ENCODE measurements at regions not wholly inside any gene's neighbourhood (a gene's known extent, or its start where the extent isn't known, plus 50 kb on each side); places are given as distances from the start of the nearest gene placed in this dataset.

DNA sequence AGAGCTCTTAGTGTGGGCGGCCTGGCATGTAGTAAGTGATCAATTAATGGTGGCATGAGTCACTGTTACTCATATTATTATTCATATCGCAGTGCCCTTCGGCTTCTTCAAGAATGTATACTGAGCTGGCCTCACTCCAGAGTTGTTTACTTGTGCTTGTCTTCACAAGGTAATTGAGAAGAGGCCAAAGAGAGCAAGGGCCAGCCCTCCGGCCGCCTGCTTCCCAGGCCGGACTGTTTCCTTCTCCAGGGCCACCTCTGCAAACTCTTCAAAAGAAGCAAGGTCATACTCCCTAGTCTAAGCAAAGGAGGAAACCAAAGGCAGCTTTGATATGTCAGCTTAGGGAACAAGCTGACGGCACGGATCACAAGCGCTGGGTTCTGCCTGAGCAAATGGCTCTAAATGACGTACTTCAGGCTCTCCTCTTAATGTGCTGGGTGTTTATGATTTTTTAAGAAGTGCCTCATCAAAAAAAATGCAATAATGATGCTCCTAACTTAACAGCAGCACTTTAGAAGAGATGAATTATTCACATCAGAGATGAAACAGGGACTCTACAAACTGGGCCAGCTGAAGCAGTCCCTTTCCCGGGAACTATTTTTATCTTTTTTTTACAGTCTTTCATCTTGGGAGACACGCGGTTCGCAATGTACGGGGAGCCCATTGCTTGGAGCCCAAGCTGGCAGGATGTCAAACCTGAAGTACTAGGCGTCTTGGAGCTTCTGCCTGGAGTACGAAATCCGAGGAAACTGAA is 65.6 kb upstream of the DLK1 start:
- Histone ChIP-seq H3K36me3 (ENCODE audit: control insufficient read depth, low read depth, low read length) (no peaks in the 10 kb centered on the region), H3K27ac (ENCODE audit: low read length) (no peak overlapping the region), H3K4me1 (ENCODE audit: control insufficient read depth, low read depth, low read length) (peaks cover 8% of the 10 kb centered on the region), H3K9ac (ENCODE audit: low read length) (no peak overlapping the region), H3K9me3 (ENCODE audit: control insufficient read depth, low read depth, low read length) (no peaks in the 10 kb centered on the region), H3K4me3 (ENCODE audit: low read length) (no peak overlapping the region), H3K27me3 (ENCODE audit: control insufficient read depth, insufficient read depth, low read length) (no peaks in the 10 kb centered on the region)

DNA sequence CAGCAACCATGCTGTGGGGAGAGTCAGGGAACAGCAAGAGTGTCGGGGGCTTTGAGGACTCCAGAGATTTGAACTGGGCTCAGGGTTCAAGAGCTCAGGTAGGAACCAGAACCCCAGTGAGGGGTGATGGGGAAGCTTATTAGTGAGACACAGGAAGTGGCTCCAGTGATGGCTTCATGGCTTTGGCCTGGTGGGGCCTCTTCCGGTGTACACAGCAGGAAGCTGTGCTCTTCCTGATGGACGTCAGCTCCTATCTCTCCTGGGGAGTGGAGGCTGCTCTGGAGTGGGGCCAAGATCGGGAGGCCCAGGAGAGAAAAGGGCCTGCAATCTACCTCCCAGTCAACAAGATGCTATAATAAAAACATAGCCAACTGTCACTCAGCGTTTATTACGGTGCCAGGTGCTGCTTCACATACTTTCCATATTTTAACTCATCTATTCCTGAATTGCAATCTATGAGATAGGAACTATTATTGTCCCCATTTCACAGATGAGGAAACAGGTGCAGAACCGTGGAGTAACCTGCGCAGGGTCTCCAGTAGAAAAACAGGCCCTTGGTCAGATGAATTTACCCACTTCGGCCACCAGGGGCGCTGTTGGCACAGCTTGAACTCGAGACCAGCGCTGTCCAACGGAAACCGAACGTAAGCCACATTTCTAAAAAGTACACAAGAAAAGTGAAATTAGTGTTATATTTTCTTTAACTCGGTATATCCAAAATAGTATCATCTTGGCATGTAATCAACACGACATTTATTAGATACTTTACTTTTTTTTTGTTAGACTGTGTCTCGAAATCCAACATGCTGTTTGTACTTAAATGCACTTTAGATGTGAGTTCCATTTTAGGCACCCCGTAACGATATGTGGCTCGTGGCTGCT is 63.6 kb upstream of the DLK1 start:
- Histone ChIP-seq H3K27me3 (ENCODE audit: control insufficient read depth, insufficient read depth, low read length) (no peaks in the 10 kb centered on the region), H3K4me1 (ENCODE audit: control insufficient read depth, low read depth, low read length) (peaks cover 5% of the 10 kb centered on the region), H3K9me3 (ENCODE audit: control insufficient read depth, low read depth, low read length) (no peaks in the 10 kb centered on the region), H3K9ac (ENCODE audit: low read length) (no peak overlapping the region), H3K4me3 (ENCODE audit: low read length) (no peak overlapping the region), H3K27ac (ENCODE audit: low read length) (no peak overlapping the region), H3K36me3 (ENCODE audit: control insufficient read depth, low read depth, low read length) (no peaks in the 10 kb centered on the region)

DNA sequence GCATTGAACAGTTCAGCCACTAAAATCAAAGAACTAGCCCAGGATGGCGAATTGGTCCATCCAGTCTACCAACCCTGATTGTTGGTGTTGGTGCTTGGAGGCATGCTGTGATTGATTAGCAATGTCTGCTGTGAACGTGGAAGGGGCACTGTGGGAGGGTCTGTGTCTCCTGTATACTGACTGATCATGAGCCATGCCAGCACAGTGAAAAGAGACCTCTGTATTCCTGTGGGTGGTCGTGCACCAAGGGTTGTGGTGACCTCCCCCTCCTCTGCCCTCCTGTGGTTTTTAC is 63.0 kb upstream of the DLK1 start:
- peaks cover 2% of the 10 kb centered on the region for H3K4me1 ChIP-seq (ENCODE audit: control insufficient read depth, low read depth, low read length)
- no peaks in the 10 kb centered on the region for H3K36me3 ChIP-seq (ENCODE audit: control insufficient read depth, low read depth, low read length)
- H3K27me3 ChIP-seq (ENCODE audit: control insufficient read depth, insufficient read depth, low read length), result no peaks in the 10 kb centered on the region
- no peak overlapping the region for H3K4me3 ChIP-seq (ENCODE audit: low read length)
- H3K9me3 ChIP-seq (ENCODE audit: control insufficient read depth, low read depth, low read length), result no peaks in the 10 kb centered on the region
- H3K9ac ChIP-seq (ENCODE audit: low read length), result no peak overlapping the region
- no peak overlapping the region for H3K27ac ChIP-seq (ENCODE audit: low read length)

DNA sequence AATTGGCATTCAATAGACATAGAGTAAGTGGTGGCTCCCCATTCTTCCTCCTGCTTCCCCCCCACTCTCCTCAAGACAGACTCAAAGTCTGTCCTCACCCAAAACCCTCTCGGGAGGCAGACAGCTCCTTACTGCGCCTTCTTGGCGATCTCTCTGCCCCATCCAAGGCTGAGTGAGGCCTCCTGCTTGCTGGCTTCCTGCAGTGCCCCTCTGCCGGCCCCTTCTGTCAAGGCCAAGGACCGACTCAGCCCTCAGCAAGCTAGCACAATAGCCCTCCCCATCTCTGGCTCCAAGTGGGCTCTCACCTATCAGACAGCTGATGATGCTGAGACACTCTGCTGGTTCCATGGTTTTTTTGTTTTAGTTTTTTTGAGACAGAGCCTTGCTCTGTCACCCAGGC is 62.5 kb upstream of the DLK1 start:
- H3K9me3 ChIP-seq (ENCODE audit: control insufficient read depth, low read depth, low read length), result no peaks in the 10 kb centered on the region
- no peak overlapping the region for H3K27ac ChIP-seq (ENCODE audit: low read length)
- no peaks in the 10 kb centered on the region for H3K27me3 ChIP-seq (ENCODE audit: control insufficient read depth, insufficient read depth, low read length)
- no peak overlapping the region for H3K9ac ChIP-seq (ENCODE audit: low read length)
- H3K36me3 ChIP-seq (ENCODE audit: control insufficient read depth, low read depth, low read length), result no peaks in the 10 kb centered on the region
- H3K4me1 ChIP-seq (ENCODE audit: control insufficient read depth, low read depth, low read length), result peaks cover 2% of the 10 kb centered on the region
- no peak overlapping the region for H3K4me3 ChIP-seq (ENCODE audit: low read length)

DNA sequence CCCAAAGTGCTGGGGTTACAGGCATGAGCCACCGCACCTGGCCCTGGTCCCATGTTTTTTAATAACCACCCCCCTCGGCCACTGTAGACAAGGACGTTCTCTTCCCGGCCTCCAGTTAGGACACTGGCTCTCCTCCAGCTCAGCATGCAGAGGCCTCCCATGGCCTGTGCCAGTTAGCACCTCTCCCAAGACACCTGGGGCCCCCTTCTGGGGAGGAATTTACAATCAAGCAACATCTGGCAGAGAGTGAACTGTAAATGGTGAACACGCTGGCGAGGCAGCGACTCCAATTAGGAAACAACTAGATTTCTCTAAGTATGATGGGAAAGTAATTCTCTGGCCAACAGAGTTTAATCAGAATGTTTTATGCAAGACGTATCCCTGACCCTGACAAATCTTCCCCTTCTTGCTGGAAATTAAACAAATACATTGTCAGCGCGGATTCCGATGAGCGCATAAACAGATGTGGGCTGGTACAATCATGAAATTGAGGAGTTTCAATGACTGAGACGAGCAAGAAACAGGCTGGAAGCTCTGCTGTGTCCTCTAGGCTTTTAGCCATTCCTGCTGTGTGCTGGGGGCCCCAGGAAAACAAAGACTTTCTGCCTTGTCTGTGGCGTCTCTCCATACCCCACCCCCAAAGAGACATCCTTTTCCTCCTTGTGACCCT is 61.7 kb upstream of the DLK1 start:
- Histone ChIP-seq H3K9me3 (ENCODE audit: control insufficient read depth, low read depth, low read length) (no peaks in the 10 kb centered on the region), H3K4me1 (ENCODE audit: control insufficient read depth, low read depth, low read length) (peaks cover 2% of the 10 kb centered on the region), H3K27me3 (ENCODE audit: control insufficient read depth, insufficient read depth, low read length) (no peaks in the 10 kb centered on the region), H3K36me3 (ENCODE audit: control insufficient read depth, low read depth, low read length) (no peaks in the 10 kb centered on the region), H3K4me3 (ENCODE audit: low read length) (no peak overlapping the region), H3K9ac (ENCODE audit: low read length) (no peak overlapping the region), H3K27ac (ENCODE audit: low read length) (no peak overlapping the region)

DNA sequence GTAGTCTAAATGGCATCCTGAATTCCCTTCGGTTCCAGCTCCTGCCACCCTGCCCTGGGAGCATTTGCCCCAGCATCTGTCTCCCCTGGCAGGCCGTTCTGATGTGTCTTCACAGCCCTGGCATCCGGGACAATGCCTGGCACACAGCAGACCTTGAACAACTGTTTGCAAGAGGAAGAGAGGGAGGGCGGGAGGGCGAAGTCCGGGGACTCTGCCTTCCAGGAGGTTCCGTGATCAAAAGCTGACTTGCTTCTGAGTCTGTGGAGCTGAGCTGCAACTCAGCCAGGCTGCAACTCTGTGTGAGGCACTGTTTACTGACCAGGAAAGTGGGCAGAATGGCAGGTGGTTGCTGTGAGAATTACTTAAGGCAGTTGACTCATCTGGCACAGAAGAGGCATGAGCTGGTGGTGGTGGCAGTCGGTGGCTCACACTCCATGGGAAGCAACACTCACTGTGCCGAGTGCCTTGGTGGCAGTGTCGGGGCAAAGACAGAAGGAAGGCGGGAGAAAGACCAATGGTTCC is 61.1 kb upstream of the DLK1 start:
- no peaks in the 10 kb centered on the region for H3K27me3 ChIP-seq (ENCODE audit: control insufficient read depth, insufficient read depth, low read length)
- no peak overlapping the region for H3K4me3 ChIP-seq (ENCODE audit: low read length)
- no peak overlapping the region for H3K27ac ChIP-seq (ENCODE audit: low read length)
- peaks cover 2% of the 10 kb centered on the region for H3K4me1 ChIP-seq (ENCODE audit: control insufficient read depth, low read depth, low read length)
- H3K36me3 ChIP-seq (ENCODE audit: control insufficient read depth, low read depth, low read length), result no peaks in the 10 kb centered on the region
- no peaks in the 10 kb centered on the region for H3K9me3 ChIP-seq (ENCODE audit: control insufficient read depth, low read depth, low read length)
- H3K9ac ChIP-seq (ENCODE audit: low read length), result no peak overlapping the region

DNA sequence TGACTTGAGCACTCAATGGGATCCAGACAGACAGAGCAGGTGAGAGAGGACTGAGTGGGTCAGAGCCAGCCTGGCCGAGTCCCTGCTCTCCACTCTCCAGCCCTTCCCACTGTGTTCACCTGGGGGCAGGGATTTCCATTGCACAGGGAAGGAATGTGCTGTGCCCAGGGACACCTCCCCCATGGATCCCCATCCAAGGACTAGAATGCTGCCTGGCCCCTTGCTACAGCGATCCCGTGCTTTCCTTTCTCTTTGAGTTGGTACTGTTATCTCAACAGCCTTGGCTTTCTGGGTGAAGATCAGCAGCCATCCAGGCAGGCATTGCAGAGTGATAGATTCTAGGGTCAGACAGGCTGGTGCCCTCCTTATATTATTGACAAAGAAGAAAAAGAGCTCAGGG is 60.3 kb upstream of the DLK1 start:
- H3K27ac ChIP-seq (ENCODE audit: low read length), result no peak overlapping the region
- no peak overlapping the region for H3K4me3 ChIP-seq (ENCODE audit: low read length)
- peaks cover 2% of the 10 kb centered on the region for H3K4me1 ChIP-seq (ENCODE audit: control insufficient read depth, low read depth, low read length)

DNA sequence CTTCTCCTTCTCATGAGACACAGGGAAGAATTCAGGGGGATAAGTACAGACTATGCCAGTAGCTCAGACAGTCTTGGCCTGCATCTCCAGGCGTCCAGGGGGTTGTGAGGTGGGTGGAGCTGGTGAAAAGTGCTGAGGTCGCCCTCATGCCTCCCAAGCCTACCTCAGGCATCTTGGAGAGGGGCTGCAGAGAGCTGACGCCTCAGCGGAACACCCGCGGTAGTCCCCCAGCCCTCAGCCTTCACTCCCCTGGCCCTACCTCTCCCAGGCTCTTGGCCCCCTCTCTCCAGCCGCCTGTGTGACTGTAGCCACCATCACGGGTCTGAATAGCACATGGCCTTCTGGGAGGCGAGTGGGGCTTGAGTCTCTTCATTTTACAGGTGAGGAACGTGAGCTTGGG is 59.8 kb upstream of the DLK1 start:
- no peak overlapping the region for H3K9ac ChIP-seq (ENCODE audit: low read length)
- peaks cover 3% of the 10 kb centered on the region for H3K27me3 ChIP-seq (ENCODE audit: control insufficient read depth, insufficient read depth, low read length)
- H3K27ac ChIP-seq (ENCODE audit: low read length), result no peak overlapping the region
- H3K9me3 ChIP-seq (ENCODE audit: control insufficient read depth, low read depth, low read length), result no peaks in the 10 kb centered on the region
- no peak overlapping the region for H3K4me3 ChIP-seq (ENCODE audit: low read length)
- H3K36me3 ChIP-seq (ENCODE audit: control insufficient read depth, low read depth, low read length), result no peaks in the 10 kb centered on the region
- H3K4me1 ChIP-seq (ENCODE audit: control insufficient read depth, low read depth, low read length), result peaks cover 2% of the 10 kb centered on the region

More for the DNA sequence above, 60.3 kb upstream of the DLK1 start:
- Histone ChIP-seq H3K27me3 (ENCODE audit: control insufficient read depth, insufficient read depth, low read length) (no peaks in the 10 kb centered on the region), H3K36me3 (ENCODE audit: control insufficient read depth, low read depth, low read length) (no peaks in the 10 kb centered on the region), H3K9me3 (ENCODE audit: control insufficient read depth, low read depth, low read length) (no peaks in the 10 kb centered on the region), H3K9ac (ENCODE audit: low read length) (no peak overlapping the region)

DNA sequence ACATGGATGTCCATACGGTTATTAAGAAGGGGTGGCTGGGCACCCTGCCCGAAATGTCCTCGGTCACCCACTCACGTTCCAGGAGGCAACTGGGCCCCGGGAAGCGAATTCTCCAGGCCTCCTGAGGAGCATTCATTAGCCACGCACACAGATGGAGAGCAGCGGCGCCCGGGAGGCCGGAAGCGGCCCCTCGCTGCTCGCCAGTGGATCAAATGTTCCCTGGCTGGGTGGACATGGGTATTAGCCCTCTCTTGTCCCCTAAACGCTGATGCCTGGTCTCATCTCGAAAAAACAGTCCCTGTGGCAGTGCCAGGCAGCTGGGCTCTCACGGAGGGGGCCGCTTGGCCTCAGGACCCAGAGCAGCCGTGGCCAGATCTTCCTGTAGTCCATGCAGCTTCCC is 59.0 kb upstream of the DLK1 start:
- Histone ChIP-seq H3K36me3 (ENCODE audit: control insufficient read depth, low read depth, low read length) (no peaks in the 10 kb centered on the region), H3K27me3 (ENCODE audit: control insufficient read depth, insufficient read depth, low read length) (peaks cover 11% of the 10 kb centered on the region), H3K27ac (ENCODE audit: low read length) (no peak overlapping the region), H3K9ac (ENCODE audit: low read length) (no peak overlapping the region), H3K9me3 (ENCODE audit: control insufficient read depth, low read depth, low read length) (no peaks in the 10 kb centered on the region), H3K4me1 (ENCODE audit: control insufficient read depth, low read depth, low read length) (peaks cover 2% of the 10 kb centered on the region), H3K4me3 (ENCODE audit: low read length) (no peak overlapping the region)

DNA sequence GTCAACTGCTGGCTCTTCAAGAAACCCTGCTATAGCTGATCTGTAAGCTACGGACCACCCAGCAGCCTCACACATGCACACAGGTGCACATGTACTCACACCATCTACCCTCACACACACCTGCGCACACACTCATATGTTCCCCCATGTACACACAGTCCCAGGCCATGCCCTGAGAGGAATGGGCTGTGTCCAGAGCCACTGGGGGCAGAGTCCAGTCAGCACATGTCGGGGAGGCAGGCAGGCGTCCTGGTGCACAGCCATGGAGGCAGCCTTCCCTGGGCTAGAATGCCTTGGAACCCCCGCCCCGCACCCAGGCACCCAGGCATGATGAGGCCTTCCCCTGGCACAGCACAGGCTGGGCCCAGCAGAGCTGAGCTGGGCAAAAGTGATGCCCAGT is 58.3 kb upstream of the DLK1 start:
- Histone ChIP-seq H3K27ac (ENCODE audit: low read length) (no peak overlapping the region), H3K36me3 (ENCODE audit: control insufficient read depth, low read depth, low read length) (no peaks in the 10 kb centered on the region), H3K9me3 (ENCODE audit: control insufficient read depth, low read depth, low read length) (no peaks in the 10 kb centered on the region), H3K4me1 (ENCODE audit: control insufficient read depth, low read depth, low read length) (peaks cover 8% of the 10 kb centered on the region), H3K9ac (ENCODE audit: low read length) (no peak overlapping the region), H3K27me3 (ENCODE audit: control insufficient read depth, insufficient read depth, low read length) (peaks cover 18% of the 10 kb centered on the region), H3K4me3 (ENCODE audit: low read length) (no peak overlapping the region)

DNA sequence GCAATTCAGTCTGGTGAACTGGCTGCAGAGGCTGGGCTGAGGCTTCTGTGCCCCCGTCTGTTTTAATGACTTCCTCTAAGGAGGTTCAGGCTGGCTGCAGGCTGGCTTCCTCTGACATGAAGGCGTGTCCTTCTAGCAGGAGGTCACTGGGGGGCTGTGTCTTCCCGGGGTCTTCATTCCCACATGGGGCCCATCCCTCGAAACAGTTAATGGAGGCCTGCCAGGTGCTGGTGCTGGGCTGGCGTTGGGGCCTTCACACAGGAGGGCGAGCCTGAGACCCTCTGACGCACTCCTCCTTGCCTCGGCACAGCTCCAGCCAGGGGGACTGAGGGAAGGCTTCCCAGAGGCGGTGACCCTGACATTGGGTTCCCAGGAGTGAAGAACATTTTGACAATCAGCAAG is 57.7 kb upstream of the DLK1 start:
- no peak overlapping the region for H3K27ac ChIP-seq (ENCODE audit: low read length)
- H3K9ac ChIP-seq (ENCODE audit: low read length), result no peak overlapping the region
- H3K4me3 ChIP-seq (ENCODE audit: low read length), result no peak overlapping the region
- H3K9me3 ChIP-seq (ENCODE audit: control insufficient read depth, low read depth, low read length), result no peaks in the 10 kb centered on the region
- H3K36me3 ChIP-seq (ENCODE audit: control insufficient read depth, low read depth, low read length), result no peaks in the 10 kb centered on the region
- peaks cover 13% of the 10 kb centered on the region for H3K4me1 ChIP-seq (ENCODE audit: control insufficient read depth, low read depth, low read length)
- H3K27me3 ChIP-seq (ENCODE audit: control insufficient read depth, insufficient read depth, low read length), result peaks cover 25% of the 10 kb centered on the region
